Endothelial cell (in vitro differentiated cells): ENCODE measurements at regions not wholly inside any gene's neighbourhood (a gene's known extent, or its start where the extent isn't known, plus 50 kb on each side); places are given as distances from the start of the nearest gene placed in this dataset.

Experiments
- DNase-seq: peaks from one replicate; pipeline ENCODE4 v3.0.0; 2021; ENCODE audit warnings: low spot score
- H3K27ac Mint-ChIP-seq: one replicate; pipeline ENCODE4 v1.8.0; 2021; ENCODE audit warnings: mixed read lengths, inconsistent platforms; ENCODE audit not compliant: unreplicated experiment
- H3K27me3 Mint-ChIP-seq: one replicate; pipeline ENCODE4 v1.8.0; 2021; ENCODE audit warnings: mild to moderate bottlenecking, moderate library complexity, mixed read lengths, inconsistent platforms; ENCODE audit not compliant: unreplicated experiment
- H3K36me3 Mint-ChIP-seq: one replicate; pipeline ENCODE4 v1.8.0; 2021; ENCODE audit warnings: mild to moderate bottlenecking, low read depth, mixed read lengths, inconsistent platforms; ENCODE audit not compliant: unreplicated experiment
- H3K4me1 Mint-ChIP-seq: one replicate; pipeline ENCODE4 v1.8.0; 2021; ENCODE audit warnings: mild to moderate bottlenecking, mixed read lengths, inconsistent platforms; ENCODE audit not compliant: unreplicated experiment
- H3K4me3 Mint-ChIP-seq: one replicate; pipeline ENCODE4 v1.8.0; 2021; ENCODE audit warnings: mild to moderate bottlenecking, mixed read lengths, inconsistent platforms; ENCODE audit not compliant: unreplicated experiment
- H3K9me3 Mint-ChIP-seq: one replicate; pipeline ENCODE4 v1.8.0; 2021; ENCODE audit warnings: mixed read lengths, inconsistent platforms; ENCODE audit not compliant: unreplicated experiment
- TF ChIP-seq, protein P1 (sequence below): fragments of 200-600 bp; sonication (generic); IDR thresholded peaks from one replicate; pipeline ENCODE4 v1.5.0; 2021; ENCODE audit warnings: antibody characterized with exemption; ENCODE audit not compliant: unreplicated experiment

DNA sequence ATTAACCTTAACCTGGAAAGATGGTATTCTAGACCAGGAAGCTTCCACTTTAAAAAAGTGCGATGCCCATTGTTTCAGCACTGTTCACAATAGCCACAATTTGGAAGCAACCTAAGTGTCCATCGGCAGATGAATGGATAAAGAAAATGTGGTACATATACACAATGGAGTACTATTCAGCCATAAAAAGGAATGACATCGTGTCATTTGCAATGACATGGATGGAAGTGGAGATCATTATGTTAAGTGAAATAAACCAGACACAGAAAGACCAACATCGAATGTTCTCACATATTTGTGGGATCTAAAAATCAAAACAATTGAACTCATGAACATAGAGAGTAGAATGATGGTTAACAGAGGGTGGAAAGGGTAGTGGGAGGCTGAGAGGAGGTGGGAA is 94.2 kb downstream of the NR2F2 start:
- H3K4me1 Mint-ChIP-seq, result no peaks in the 10 kb centered on the region
- peaks cover 4% of the 10 kb centered on the region for H3K27me3 Mint-ChIP-seq
- TF ChIP-seq, protein P1, sequence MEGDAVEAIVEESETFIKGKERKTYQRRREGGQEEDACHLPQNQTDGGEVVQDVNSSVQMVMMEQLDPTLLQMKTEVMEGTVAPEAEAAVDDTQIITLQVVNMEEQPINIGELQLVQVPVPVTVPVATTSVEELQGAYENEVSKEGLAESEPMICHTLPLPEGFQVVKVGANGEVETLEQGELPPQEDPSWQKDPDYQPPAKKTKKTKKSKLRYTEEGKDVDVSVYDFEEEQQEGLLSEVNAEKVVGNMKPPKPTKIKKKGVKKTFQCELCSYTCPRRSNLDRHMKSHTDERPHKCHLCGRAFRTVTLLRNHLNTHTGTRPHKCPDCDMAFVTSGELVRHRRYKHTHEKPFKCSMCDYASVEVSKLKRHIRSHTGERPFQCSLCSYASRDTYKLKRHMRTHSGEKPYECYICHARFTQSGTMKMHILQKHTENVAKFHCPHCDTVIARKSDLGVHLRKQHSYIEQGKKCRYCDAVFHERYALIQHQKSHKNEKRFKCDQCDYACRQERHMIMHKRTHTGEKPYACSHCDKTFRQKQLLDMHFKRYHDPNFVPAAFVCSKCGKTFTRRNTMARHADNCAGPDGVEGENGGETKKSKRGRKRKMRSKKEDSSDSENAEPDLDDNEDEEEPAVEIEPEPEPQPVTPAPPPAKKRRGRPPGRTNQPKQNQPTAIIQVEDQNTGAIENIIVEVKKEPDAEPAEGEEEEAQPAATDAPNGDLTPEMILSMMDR, result no peak
- H3K4me3 Mint-ChIP-seq, result no peak overlapping the region
- H3K9me3 Mint-ChIP-seq, result no peaks in the 10 kb centered on the region
- DNase-seq, result no peak
- H3K27ac Mint-ChIP-seq, result no peak overlapping the region
- H3K36me3 Mint-ChIP-seq, result no peaks in the 10 kb centered on the region

DNA sequence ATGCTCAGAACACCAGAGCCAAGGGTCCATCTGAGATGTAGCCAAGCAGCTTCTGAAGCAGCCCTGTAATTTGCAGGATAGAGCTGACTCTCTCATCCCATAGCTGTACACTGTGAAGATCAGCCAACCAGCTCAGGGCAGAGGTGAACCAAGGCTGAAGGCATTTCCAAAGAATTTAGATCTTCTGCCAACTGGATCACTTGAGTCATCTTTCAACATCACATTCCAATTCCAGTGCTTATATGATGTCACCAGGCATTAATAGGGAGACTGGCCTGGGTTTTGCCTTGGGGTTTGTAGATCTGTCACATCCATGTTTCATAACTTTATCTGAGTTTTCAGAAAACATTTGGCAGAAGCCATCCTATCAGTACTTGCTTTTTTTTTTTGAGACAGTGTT is 98.2 kb downstream of the NR2F2 start:
- no peak for DNase-seq
- Mint-ChIP-seq H3K36me3 (no peaks in the 10 kb centered on the region), H3K9me3 (no peaks in the 10 kb centered on the region), H3K4me1 (peaks cover 3% of the 10 kb centered on the region), H3K27ac (no peak overlapping the region), H3K27me3 (peaks cover 1% of the 10 kb centered on the region), H3K4me3 (no peak overlapping the region)
- TF ChIP-seq, protein P1, result no peak

DNA sequence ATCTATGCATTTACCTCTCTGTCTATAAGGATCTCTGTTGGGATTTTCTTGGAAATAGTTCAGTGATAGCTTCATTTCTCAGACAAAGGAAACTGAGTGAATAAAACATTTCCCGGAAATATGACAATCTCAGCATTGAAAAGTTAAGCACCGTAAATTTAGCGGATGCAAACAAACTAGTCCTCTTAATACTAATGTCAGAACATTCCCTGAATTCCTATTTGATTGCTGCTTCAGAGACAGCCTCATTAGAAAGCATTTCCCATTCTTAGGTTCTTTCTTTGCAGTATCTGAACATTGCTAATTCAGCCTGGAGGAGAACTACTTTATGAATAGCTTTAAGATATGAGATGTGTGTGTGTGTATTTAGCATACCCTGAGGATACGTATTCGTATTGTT is 101.3 kb downstream of the NR2F2 start:
- Mint-ChIP-seq H3K9me3 (no peaks in the 10 kb centered on the region), H3K4me3 (no peak overlapping the region)
- DNase-seq, result no peak

GRCh38 chr15:96435022-96435421 is 104.5 kb downstream of the NR2F2 start:
- Mint-ChIP-seq H3K4me1 (peaks cover 3% of the 10 kb centered on the region), H3K4me3 (no peak overlapping the region), H3K36me3 (no peaks in the 10 kb centered on the region), H3K27ac (no peak overlapping the region), H3K9me3 (no peaks in the 10 kb centered on the region), H3K27me3 (peaks cover 1% of the 10 kb centered on the region)
- TF ChIP-seq, protein P1, result no peak
- DNase-seq, result no peak

More for the DNA sequence above, 101.3 kb downstream of the NR2F2 start:
- peaks cover 3% of the 10 kb centered on the region for H3K4me1 Mint-ChIP-seq
- no peaks in the 10 kb centered on the region for H3K27me3 Mint-ChIP-seq
- no peaks in the 10 kb centered on the region for H3K36me3 Mint-ChIP-seq
- TF ChIP-seq, protein P1, result no peak
- H3K27ac Mint-ChIP-seq, result no peak overlapping the region

DNA sequence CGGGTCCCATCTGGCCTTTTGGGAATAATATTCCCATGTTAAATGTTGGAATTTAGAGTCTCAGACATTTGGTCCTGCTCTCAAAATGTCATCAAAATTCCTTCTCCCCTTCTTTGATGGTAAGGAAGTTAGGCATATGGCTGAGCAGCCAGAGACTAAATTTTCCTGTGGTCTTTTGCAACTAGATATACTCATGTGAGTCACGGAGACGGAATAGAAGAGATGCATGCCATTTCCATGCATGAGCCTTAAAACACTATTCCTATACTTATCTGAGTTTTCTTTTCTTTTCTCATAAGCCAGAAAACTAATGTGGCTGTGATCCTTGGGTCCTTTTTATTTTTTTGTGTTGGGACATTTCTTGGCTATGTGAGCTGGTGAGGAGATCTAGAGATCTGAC is 105.3 kb downstream of the NR2F2 start:
- H3K36me3 Mint-ChIP-seq, result no peaks in the 10 kb centered on the region
- peaks cover 3% of the 10 kb centered on the region for H3K4me1 Mint-ChIP-seq
- TF ChIP-seq, protein P1, result no peak
- H3K4me3 Mint-ChIP-seq, result no peak overlapping the region
- H3K27me3 Mint-ChIP-seq, result peaks cover 1% of the 10 kb centered on the region
- H3K27ac Mint-ChIP-seq, result no peak overlapping the region
- DNase-seq, result no peak
- no peaks in the 10 kb centered on the region for H3K9me3 Mint-ChIP-seq
